HuH-7 (cell line): ENCODE measurements at regions not wholly inside any gene's neighbourhood (a gene's known extent, or its start where the extent isn't known, plus 50 kb on each side); places are given as distances from the start of the nearest gene placed in this dataset.

ENCODE experiments used
- DNase-seq: peaks from one replicate; pipeline ENCODE4 v3.0.0; 2011; ENCODE audit warnings: low spot score

DNA sequence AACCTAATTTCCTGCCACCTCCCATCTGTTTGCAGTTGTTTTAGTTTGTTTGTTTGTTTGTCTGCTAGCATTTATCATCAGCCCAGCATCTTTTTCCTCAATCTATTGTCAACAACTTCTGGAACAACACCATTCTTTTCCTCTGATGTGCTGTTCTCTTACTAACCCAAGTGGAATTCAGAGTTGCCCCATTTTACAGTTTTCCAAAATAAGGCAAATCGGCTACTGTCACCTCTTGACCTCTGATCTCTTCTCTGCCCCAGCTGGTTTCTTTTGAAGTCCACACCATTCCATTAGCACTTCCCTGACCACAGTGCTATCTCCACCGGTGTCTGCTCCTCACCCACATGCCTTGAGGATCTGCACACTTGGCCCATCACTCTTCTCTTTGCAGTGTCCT lies 102.4 kb downstream of the EFNB2 start:
- DNase-seq = no peak

- DNase-seq = no peak
Measured at GRCh38 chr13:106432636-106433035, 102.8 kb downstream of the EFNB2 start.

DNA sequence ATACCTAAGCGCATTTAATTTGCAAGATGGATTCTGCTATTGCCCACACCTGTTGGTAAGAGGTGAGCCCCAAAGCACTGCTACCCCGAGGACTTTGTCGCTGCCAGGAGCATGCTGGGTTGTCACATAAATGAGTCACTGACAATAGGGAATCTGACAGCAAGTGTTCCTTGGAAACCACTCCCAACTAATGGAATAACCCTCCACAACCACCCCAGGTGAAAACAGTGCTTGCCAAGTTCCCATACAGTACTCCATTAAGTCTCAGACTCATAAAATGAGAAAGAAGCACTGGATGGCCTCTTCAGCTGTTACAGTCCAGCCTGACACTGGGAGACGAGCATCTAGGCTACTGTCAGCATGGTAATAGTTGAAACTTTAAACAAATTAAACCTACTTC lies 108.6 kb downstream of the EFNB2 start:
- DNase-seq = no peak

DNA sequence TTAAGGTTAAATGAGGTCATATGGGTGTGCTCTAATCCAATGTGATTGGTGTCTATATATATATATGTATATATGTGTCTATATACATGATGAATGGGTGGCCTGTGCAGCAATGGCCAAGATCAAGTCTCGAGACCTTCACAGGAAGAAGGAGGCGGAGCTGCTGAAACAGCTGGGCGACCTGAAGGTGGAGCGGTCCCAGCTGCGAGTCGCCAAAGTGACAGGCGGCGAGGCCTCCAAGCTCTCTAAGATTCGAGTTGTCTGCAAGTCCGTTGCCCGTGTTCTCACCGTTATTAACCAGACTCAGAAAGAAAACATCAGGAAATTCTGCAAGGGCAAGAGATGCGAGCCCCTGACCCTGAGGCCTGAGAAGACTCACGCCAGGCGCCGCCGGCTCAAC lies 109.8 kb downstream of the EFNB2 start:
- no peak for DNase-seq

- no peak for DNase-seq
Measured at GRCh38 chr13:106424805-106425204, 110.7 kb downstream of the EFNB2 start.

DNA sequence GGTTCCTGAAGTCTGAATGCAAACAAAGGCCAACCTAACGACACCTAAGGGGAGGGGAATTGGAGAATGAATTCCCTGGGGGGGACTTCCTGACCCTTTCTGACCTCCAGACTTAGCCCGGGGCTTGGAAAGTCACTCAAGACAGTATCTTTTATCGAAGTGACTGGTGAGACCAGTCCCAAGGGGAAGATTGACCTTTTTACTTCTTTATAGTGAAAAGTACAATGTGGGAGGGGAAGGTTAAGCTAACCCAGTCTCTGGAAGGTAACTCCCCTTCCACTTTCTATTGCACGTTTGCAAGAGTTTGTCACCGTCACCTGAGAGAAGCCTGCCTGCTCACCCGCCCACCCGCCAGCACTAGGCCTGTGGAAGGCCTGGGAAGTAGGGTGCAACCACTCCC lies 111.9 kb downstream of the EFNB2 start:
- no peak for DNase-seq

DNA sequence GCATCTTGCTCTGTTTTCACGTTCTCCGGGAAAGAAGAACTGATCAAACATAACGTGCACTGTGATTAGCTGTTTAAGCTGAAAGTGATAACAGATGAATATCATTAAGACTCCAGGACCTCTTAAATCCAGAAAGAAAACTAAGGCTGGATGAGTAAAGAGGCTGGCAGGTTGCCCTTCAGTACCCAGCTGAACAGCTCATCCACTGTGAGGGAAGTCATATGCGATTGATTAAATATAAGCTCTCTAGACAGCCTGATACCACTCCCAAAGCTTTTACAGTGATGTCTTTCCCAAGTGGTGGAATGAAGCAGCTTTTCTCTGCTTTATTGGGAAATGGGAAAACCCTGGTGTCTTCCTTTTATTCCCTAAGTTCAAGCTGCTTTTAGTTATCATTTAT lies 116.9 kb downstream of the EFNB2 start:
- DNase-seq = no peak

DNA sequence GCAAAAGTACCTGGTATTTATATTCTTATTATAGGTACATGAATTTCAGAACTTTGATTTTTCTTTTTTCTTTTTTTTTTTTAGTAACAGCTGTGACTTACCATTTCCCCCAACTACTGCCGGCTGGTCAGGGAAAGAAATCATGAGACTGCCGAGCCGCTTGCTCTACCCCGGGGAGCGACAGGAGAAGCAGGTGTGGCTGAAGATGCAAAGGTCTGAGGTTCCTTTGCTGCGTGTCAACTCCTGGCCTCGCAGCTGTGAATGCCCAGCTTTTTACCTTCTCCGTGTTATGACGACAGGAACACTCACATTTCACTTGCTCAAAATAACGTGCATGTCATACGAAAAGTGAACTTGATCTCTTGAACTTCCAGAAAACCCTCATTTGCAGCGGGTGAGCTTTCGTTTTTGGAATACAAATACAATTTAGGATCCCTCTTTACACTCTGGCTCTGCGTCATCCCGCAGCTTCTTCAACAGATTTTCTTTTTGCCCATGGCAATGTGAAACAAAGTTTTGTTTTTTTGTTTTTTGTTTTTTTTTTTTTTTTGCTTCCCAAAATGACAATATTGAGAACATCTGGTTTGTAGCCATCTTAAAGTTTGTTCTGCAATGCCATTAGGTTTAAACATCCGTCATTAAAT lies 117.9 kb downstream of the EFNB2 start:
- no peak for DNase-seq

- no peak for DNase-seq
Measured at GRCh38 chr13:106416645-106417044, 118.8 kb downstream of the EFNB2 start.

GRCh38 chr13:106415971-106416370 lies 119.5 kb downstream of the EFNB2 start:
- no peak for DNase-seq

- no peak for DNase-seq
Measured at GRCh38 chr13:106415442-106415841, 120.0 kb downstream of the EFNB2 start.

DNA sequence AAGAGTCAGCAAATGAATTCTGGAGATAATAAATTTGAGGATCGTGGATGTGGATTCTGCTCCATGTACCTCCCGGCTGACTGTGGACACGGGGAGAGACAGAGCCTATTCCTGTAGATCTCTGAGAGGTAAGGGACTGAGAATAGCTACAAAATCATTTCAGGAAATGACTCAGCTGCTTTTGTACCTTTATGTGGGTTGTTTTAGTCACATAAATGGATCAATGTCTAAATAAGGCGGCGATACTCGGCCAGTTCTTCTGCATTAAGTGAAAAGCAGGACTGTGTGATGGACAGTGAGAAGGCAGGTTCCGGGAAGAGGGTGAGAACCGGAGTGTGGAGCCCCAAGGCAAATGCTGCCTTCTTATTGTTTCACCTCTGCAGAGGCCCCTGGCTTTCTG lies 128.1 kb downstream of the EFNB2 start:
- no peak for DNase-seq

GRCh38 chr13:106405731-106406130 lies 129.7 kb downstream of the EFNB2 start:
- DNase-seq = no peak

- no peak for DNase-seq
Measured at GRCh38 chr13:106403280-106403679, 132.2 kb downstream of the EFNB2 start.

GRCh38 chr13:106402866-106403265 lies 132.6 kb downstream of the EFNB2 start:
- no peak for DNase-seq

GRCh38 chr13:106401081-106401480 lies 134.4 kb downstream of the EFNB2 start:
- DNase-seq = no peak

DNA sequence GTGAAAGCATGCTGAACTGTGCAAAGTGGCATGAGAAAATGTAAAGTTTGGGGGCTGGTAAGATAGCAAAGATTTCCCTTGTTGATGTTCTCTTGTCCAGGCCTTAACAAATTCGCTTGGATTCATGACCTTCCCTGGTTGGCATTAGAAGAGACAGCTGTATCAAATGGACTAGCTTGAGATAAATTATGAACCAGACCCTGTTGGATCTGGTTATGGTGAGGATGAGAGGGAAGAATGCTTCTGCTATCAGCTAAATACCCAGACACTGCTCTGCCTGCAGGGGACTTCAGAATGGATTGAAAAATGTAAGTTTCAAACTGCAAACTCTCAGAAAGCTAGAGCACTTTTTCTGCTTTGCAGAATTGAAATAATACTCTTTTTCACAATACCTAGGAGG lies 135.2 kb downstream of the EFNB2 start:
- DNase-seq = no peak

GRCh38 chr13:106398289-106398688 lies 137.2 kb downstream of the EFNB2 start:
- no peak for DNase-seq

DNA sequence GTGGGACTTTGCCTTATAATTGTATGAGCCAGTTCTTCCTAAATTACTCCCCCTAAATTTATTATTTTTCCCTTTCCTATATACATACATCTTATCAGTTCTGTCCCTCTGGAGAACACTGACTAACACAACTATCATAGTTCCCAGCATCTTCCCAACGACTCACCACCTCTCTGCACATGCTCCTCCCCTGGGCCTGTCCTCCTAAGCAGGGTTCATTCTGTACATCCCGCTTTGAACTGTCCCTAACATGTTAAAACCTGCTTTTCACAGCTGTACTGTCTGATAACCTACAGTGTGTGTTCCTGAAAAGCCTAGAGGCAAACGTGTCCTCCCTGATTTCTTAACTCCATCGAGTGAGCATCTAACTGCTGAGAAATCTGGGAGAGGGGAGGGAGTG lies 141.7 kb downstream of the EFNB2 start:
- no peak for DNase-seq

DNA sequence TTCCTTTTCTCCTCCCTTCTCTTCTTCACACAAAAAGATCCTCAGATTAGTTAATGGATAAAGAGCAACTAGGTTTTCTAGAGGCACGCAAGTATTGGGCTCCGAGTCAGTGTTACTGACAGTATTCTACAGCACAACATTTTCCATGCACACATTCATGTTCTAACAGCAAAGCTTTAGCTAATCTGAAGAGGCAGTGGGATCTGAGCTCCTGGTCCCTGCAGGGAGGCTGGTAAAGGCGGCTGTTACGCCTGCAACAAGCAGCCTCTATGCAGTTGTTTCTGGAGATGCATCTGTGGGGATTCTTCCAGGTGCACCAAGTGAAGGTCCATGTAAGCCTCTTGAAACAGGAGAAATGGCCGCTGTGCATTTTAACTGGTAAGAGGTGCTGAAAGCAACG lies 143.8 kb downstream of the EFNB2 start:
- DNase-seq = no peak

DNA sequence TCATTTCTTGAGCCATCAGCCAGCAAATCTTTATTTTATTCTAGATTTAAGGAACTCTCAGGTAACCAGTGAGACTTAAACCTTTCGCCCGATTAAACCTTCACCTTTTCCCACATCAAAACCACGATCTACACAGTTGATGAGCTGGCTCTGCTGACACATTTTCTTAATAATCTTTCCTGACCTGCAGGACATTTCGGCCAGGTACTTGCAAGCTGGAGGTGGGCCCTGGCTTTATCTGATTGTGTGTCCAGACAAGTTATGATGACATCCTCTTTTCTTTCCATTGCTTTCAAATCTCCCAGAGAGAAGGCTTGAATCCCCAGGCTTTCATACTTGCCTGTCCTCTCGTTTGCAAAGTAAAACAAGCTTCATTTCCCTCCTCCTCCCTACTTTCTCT lies 144.2 kb downstream of the EFNB2 start:
- DNase-seq = no peak

- DNase-seq = no peak
Measured at GRCh38 chr13:106390367-106390766, 145.1 kb downstream of the EFNB2 start.

- no peak for DNase-seq
Measured at GRCh38 chr13:106385654-106386053, 149.8 kb downstream of the EFNB2 start.

DNA sequence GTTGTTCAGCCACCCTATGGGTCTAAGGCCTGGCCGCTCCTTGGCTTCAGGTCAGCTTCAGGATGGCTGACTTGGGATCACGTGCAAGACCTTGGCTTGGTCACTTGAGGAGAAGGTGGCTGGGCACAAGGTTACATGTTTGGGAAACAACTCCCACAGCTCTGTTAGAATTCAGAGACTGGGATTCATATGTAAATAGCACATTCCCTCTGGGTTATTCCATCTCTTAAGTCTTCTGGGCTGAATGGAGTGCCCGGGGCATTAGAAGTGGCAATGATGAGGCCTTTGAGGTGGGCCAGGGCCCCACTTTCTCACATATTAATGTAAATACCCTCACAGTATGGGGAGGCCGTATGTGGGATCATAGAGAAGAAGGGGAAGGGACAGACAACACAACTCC lies 150.9 kb downstream of the EFNB2 start:
- DNase-seq = no peak

- no peak for DNase-seq
Measured at GRCh38 chr13:106383791-106384190, 151.7 kb downstream of the EFNB2 start.
